GM12892 (cell line): ENCODE measurements at regions not wholly inside any gene's neighbourhood (a gene's known extent, or its start where the extent isn't known, plus 50 kb on each side); places are given as distances from the start of the nearest gene placed in this dataset.

ENCODE experiments used
- POLR2A ChIP-seq: IDR thresholded peaks from 2 replicates; pipeline ENCODE4 v1.6.1; 2011; ENCODE audit warnings: low read depth, low read length, control low read depth
- POLR2AphosphoS5 ChIP-seq: IDR thresholded peaks from 2 replicates; pipeline ENCODE4 v1.6.1; 2011; ENCODE audit warnings: low read depth, low read length, control low read depth

DNA sequence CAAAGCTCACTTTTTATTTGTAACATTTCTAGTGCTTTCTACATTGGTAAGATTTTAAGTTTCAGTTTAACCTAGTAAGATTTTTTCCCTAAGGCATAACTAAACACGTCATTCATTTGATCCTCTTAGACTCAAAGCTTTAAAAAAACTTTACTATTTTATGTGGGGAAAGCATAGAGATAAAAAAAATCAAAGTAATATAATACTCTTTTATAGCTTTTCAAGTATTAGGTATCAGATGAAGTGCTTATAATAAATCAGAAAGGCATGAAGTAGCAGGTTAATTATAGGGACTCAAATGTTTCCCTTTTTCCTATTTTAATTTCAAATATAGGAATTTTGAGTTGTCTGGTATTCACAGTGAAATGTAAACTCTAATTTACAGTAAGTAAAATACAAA is 68.0 kb upstream of the POU5F2 start:
- TF ChIP-seq POLR2A: no peak
- TF ChIP-seq POLR2AphosphoS5: no peak
